ENCODE measurements at regions not wholly inside any gene's neighbourhood (a gene's known extent, or its start where the extent isn't known, plus 50 kb on each side); places are given as distances from the start of the nearest gene placed in this dataset.

DNA sequence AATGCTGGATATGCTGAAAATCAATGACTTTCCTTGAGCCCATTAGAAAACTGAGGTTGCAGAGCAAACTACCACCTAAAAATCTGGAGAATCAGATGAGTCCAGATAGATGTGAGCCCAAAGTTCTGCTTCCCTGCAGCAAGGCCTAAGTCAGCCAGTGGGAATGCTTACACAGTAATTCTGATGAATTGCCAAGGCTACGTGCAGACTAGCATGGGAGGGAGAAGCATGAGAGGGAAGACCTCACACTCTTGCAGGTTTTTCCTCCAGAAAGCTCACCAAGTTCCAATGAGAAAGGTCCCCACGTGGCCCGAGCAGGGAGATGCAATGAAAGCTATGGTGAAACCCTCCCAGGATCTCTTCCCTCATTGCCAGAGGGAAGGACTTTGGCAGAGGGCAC is 104.8 kb upstream of the SIRPA start:
- no peak for DNase-seq (ENCODE audit: low read depth)

DNA sequence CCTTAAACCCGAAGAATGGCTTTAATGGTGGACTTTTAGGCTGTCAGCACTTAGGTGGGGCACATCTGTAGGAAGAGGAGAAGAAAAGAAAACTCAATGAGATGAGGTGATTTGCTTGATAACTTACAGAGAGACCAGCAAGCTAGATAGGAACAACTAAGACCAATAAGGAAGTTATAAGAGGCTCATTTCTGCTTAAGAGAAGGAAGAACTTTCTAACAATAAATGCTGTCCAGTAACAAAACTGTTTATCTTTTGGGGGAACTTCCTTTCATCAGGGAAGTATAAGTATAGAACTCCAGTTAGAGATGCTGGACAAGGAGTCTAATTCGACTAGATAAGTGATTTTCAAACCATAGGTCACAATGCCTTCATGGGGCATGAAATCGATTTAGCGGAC is 107.2 kb upstream of the SIRPA start:
- no peak for DNase-seq (ENCODE audit: low read depth)

DNA sequence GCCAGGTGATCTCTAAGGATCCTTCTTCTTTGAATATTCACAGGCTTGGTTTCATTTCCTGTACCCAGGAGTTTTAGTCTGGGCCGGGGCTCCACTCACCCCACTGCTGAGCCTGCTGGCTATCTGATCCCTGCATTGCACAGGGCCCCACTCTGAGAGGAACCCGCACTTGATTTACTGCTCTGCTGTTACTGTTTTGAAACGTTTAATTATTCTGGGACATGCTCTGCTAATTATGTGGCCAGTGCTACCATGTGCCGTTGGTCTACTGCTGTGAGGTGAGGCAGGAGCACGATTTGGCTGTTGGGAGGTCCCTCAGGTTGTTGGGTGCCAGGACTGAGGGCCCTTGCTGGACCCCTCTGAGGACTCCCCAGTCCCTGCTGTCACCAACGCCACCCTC is 108.7 kb upstream of the SIRPA start:
- DNase-seq (ENCODE audit: low read depth) = no peak

DNA sequence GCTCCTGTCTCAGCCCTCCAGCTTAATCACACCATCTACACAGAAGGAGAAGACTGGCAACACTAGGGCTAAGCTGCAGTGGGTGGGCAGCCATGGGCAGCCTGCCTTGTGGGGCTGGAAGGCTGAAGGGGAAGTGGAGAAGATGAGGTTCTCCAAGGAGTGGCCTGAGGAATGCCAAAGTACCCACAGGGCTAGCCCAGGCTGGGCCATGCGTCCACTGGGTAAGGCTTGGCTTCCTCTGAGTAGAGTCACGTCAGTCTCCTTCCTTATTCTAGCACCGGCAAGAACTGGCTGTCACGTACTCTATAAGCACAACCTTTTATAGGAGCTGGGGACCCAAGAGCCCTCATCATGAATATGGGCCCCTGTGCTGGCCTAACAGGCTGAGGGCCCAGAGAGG is 110.6 kb upstream of the SIRPA start:
- no peak for DNase-seq (ENCODE audit: low read depth)

DNA sequence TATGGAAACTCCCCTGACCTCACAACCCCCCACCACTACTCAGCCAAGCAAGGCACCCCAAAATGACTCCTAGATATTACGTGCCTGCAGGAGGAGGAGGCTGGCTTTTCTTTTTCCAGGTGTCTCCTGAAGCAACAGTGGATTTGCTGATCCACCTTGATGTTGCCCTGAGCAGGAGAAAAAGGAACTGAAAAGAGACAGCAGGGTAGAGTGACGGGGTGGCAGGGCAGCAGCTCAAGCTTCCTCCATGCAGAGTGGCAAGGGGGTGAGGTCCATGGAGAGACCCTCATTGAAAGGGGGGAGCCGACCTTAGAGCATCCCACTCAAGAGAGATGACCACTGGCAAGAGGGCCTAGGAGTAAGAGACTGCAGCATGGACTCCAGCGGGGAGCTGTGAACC is 112.0 kb upstream of the SIRPA start:
- no peak for DNase-seq (ENCODE audit: low read depth)

DNA sequence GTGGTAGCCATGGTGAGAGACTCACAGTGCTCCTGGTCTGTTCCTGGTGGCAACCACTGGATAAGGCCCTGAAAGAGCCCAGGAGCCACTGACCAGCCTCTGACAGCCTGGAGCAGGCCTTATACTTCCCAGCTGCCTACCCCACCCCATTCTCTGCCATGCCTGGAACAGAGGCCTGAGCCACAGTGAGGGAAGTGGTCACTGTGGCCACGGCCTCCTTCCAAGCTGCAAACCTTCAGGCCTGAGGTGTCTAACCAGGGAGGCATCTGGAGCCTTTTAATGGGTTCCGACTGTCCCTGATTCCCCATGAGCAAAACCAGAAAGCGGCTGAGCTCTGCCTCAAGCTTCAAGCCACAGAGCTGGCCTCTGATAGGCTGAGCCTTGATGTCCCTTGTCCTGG is 113.0 kb upstream of the SIRPA start:
- no peak for DNase-seq (ENCODE audit: low read depth)

DNA sequence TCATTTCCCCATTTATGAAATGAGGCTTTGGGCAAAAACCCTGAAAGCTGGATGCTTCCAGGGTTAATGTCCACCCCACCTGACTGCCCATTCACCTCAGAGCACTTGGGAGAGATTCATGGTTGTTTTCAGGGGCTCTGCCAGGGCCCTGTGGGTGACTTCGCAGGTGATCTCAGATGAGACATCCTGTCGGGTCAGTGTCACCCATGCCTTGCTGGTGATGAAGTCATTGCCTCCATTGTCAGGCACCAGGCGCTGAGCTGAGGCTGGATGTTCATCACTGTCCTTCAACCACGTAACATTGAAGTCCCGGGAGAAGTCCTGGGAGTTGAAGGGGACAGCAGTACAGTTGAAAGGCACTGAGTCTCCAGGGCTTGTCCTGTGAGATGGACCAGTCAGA is 115.6 kb upstream of the SIRPA start:
- DNase-seq (ENCODE audit: low read depth) = no peak

DNA sequence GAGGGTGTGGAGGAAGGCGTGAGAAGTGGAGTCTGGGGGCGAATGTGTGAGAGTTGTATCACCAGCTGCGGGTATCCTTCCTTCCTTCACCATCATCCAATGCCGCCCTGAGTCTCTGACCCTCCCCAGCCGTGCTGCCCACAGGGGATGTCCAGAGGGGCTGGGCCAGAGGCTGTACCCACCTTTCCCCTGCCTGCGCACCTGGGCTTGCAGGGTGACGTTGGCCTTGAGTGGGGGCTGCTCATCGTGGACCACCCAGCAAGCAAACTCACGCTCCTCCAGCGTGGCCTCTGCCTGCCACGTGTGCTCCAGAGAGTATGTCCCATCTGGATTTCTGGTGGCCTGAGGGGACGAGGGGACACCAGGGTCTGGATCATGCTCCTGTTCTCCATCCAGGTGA is 116.9 kb upstream of the SIRPA start:
- DNase-seq (ENCODE audit: low read depth) = no peak

DNA sequence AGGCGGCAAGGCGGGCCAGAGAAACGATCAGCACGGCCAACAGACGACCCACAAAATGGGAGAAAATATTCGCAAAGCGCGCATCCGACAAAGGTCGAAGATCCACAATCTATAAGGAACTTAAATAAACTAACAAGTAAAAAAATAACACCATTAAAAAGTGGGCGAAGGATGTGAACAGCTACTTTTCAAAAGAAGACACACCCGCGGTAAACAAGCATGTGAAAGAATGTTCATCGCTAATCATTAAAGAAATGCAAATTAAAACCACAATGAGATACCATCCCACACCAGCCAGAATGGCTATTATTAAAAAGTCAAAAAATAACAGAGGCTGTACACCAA is 117.8 kb upstream of the SIRPA start:
- no peak for DNase-seq (ENCODE audit: low read depth)

DNA sequence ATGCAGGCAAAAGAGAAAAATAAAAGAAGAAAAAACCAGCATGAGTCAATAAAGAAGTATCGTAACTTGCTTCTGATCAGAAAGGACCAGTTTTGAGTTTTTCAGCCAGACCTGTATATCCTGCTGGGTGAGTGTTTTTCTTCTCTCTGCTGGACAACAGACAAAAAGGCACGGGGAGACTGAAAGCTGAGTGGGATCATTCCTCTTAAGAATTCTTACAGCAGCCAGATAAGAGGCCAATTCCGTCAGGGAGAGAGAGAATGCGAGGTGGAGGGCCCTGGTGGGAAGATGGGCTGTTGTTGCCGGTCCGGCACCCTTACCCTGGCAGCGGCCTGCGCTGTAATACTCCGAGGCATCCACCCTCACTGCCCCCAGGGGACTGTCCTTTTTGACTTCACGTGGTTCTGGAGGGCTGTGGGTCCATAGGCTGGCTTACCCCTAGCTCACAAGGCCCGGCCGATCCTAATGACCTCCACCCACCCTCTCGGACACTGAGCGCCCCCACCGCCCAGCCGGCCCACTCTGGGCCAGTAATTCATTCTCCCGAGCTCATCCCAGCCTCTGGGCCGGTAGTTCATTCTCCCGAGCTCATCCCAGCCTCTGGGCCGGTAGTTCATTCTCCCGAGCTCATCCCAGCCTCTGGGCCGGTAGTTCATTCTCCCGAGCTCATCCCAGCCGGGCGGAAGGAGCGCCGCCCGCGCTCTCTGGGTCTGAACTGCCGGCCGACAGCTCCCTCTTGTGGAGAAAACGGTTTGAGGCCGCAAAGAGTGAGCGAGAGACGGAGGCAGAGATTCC is 118.3 kb upstream of the SIRPA start:
- peak; percentile 81 for DNase-seq (ENCODE audit: low read depth)

DNA sequence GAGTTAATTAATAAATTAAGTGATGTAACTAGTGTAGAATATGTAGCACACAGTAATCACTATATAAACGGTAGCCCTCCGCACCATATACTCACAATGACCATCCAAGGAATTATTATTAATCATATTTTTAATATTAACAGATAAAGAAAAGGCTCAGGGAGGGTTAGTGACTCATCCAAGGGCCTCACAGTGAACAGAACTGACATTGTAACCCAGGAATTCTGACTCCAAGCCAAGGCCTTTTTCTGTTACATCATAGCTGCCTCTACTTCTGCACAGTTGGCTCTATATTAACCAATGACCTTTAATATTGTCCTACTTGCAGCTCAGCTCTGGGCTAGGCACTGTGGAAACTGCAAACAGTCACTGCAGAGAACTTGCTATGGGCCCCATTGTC is 117.5 kb upstream of the SIRPG start:
- DNase-seq (ENCODE audit: low read depth) = peak; percentile 69

DNA sequence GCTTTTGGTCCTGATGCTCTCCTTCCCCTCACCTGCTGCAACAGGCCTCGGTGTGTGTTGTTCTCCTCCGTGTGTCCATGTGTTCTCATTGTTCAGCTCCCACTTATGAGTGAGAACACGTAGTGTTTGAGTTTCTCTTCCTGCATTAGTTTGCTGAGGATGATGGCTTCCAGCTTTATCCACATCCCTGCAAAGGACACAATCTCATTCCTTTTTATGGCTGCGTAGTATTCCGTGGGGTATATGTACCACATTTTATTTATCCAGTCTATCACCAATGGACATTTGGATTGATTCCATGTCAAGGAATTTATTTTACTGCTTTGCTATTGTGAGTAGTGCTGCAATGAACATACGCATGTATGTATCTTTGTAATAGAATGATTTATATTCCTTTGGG is 116.9 kb upstream of the SIRPG start:
- DNase-seq (ENCODE audit: low read depth) = no peak

DNA sequence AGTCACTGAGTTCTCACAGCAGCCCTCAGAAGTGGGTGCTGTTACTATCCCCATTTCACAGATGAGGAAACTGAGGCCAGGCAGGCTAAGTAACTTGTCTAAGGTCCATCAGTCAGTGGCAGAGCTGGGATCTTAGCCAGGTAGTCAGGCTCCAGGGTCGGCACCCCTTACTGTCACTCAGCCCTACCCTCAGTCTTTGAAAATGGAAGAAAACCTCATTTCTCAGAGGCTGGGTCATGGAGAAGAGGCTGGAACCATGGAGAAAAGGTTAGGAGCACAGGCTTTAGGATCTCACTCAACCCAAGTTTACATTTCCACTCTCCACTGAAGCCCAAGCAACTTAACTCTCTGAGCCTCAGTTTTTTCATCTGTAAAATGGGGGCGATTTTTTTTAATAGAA is 116.2 kb upstream of the SIRPG start:
- no peak for DNase-seq (ENCODE audit: low read depth)

DNA sequence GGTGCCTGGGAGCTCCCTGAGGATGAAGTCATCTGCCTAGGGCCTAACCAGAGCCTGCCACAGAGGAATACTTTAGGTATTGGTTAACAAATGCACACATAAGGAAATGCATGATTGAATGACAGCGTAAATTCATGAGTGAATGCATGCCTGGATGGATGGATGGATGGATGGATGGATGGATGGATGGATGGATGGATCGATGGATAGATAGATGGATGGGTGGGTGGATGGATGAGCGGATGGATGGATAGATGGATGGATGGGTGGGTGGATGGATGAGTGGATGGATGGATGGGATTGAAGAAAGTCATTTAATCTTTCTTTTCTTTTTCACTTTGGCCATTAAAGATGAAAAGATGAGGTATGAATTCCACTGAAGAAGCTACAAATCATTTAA is 111.9 kb upstream of the SIRPG start:
- DNase-seq (ENCODE audit: low read depth) = no peak

DNA sequence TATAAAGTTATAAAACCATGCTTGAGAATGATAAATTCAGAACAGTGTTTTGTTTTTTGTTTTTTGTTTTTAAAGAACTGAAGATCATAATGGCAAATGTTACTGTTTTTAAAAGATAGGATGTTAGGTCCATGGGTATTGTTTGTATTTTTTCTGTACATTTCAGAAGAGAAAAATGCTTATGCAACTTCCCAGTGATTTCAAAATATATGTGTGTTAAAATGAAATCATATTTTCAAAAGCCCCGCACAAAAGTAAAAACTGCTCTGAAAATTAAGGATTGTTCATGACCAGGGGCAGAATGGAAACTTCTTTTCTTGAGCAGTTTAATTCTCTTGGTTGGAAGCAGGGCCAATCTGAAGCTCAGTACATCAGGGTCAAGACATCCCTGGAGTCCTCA is 109.2 kb upstream of the SIRPG start:
- no peak for DNase-seq (ENCODE audit: low read depth)

DNA sequence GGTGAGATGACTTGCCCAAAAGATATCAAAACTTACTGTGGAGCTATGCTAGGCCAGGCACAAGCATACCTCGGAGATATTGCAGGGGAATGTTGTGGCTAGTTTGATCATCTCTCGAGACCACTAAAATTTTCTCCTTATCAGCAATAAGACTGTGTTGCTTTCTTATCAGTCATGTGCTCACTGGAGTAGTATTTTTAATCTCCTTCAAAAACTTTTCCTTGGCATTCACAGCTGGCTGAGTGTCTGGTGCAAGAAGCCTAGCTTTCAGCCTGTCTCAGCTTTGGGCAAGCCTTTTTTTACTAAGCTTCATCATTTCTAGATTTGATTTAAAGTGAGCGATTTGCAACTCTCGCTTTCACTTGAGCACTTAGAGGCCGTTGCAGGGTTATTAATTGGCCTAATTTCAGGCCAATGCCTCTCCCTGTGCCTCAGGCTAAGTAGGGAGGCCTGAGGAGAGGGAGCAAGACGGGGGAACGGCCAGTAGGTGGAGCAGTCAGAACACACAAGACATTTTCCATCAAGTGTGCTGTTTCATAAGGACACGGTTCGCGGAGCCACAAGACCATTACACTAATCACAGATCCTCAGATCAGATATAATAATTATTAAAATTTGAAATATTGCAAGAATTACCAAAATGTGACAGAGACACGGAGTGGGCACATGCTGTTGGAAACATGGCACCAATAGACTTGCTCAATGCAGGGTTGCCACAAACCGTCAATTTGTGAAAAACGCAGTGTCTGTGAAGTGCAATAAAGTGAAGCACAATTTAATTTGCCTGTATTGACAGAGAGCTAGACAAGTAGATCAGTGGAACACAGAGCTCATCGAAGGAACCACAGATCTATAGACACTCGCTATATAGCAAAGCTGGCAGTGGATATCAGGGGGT is 106.8 kb upstream of the SIRPG start:
- DNase-seq (ENCODE audit: low read depth) = peak; percentile 86

DNA sequence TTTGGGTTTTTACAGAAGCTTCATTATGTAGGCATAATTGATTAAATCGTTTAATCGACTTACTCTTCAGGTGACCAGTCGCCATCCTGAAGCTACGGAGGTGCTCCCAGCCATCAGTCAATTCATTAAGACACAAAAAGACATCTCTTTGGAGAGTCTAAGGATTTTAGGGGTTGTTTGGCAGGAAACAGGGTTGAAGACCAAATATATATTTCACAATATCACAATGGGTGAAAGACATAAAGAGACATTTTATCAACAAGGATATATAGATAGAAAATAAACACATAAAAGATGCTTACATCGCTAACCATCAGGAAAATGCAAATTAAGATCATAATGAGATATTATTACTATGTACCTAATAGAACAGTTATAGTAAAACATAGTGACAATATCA is 104.0 kb upstream of the SIRPG start:
- no peak for DNase-seq (ENCODE audit: low read depth)

DNA sequence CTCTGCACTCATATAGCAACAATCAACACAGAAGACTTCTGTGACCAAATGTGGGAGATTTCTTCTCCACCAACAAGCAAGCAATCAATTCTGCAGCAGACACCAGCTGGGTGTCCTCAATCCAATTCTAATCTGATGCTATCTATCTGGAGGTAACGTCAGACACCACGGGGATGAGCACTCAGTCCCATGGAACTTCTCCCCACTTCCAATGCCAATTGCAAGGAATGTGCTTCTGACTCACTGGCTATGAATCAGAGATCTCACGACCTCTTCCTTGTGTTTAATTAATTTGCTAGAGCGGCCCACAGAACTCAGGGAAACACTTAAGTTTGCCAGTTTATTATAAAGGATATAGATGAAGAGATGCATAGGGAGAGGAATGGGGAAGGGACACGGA is 103.5 kb upstream of the SIRPG start:
- DNase-seq (ENCODE audit: low read depth) = peak; percentile 84

DNA sequence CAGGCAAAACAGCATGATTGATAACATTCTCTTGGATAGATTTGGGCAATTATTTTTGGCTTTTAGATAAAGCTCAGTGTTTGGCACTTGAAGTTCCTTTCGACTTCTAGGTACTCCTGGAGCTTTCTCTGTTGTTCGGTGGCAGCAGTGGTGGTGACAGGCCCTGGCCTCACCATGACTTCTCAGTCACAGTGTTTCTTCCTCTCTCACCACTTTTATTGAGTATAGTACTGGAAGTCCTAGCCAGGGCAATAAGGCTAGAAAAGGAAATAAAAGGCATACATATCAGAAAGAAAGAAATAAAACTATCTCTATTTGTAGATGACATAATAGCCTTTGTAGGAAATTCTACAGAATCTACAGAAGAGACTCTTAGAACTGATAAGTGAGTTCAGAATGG is 101.2 kb upstream of the SIRPG start:
- no peak for DNase-seq (ENCODE audit: low read depth)

DNA sequence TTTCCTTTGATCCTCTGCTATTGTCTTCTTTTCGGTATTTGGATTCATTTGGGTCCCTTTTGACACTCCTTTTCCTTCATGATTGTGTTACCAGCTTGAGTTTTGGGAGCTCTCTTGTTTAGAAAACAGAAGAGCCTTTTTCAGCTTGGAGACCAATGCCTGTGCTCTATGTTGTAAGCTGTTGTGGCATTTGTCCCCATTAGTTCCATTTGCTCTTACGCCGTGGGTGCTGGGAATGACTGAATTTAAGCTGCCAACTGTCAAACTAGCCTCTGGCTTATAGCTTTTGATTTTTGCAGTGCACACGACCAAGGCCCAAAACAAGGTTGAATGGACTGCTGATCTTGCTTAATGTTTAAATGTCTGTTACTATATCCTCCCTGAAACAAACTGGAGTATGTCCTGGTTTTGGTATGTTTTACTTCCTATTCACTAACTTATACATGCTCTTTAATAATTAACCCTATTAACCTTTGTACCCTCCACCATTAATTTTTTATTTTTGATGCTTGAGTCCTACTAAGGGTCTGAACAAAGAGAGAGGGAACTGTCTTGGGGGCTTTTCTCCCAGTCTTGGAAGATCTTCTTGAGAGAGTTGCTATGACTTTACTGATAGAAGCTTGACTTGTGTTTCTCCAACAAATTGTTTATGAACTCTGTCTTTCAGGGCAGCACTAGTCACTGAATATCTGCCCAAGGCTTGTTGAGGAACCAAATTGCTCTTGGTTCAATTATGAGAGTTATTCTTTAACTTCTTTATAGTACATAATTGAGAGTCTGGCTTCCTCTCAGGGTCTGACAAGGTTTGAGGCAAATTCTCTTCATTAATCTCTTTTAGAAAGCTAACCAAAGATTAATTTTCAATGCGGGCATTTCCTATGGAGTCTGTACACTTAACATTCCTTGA is 100.3 kb upstream of the SIRPG start:
- DNase-seq (ENCODE audit: low read depth) = no peak

DNA sequence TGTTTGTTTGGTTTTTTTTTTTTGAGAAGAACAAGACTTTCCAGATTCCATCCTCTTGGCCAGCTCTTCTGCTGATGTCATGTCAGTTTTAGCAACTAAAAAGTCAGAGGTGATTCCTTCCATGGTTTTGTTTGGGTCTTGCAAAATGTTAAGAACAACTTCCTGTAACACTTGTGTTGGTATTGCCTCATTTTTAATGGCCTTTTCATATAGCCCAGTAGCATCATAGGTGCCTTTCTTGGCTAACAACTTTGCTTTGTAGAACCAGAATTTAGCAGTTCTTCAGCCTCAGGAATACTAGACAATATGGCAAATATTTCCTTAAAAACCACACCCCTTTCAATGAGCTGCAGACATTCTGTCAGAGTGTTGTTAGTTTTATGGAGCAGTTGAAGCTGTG is 99.5 kb upstream of the SIRPG start:
- DNase-seq (ENCODE audit: low read depth) = no peak

DNA sequence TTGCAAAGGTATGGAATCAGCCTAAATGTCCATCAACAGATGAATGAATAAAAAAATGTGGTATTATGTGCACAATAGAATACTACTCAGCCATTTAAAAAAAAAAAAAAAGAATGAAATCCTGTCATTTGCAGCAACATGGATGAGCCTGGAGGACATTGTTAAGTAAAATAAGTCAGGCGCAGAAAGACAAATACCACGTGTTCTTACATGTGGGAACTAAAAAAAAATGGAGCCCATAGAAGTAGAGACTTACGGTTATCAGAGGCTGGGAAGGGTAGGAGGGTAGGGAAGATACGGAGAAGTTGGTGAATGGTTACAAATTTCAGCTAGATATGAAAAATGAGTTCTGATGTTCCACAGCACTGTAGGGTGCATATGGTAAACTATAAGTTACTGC is 97.2 kb upstream of the SIRPG start:
- no peak for DNase-seq (ENCODE audit: low read depth)

DNA sequence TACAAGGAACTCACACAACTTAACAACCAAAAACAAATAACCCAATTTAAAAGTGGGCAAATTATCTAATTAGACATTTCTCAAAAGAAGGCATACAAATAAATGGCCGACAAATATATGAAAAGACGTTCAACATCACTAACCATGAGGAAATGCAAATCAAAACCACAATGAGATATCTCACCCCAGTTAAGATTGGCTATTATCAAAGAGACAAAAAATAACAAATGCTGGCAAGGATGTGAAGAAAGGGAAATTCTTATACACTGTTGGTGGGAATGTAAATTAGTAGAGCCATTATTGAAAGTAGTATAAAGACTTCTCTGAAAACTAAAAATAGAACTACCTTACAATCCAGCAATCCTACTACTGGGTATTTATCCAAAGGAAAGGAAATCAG is 96.7 kb upstream of the SIRPG start:
- no peak for DNase-seq (ENCODE audit: low read depth)
